ENCODE measurements at regions not wholly inside any gene's neighbourhood (a gene's known extent, or its start where the extent isn't known, plus 50 kb on each side); places are given as distances from the start of the nearest gene placed in this dataset.
A peak's percentile ranks its signal among the peaks of the same experiment; 100 is the strongest.

DNA sequence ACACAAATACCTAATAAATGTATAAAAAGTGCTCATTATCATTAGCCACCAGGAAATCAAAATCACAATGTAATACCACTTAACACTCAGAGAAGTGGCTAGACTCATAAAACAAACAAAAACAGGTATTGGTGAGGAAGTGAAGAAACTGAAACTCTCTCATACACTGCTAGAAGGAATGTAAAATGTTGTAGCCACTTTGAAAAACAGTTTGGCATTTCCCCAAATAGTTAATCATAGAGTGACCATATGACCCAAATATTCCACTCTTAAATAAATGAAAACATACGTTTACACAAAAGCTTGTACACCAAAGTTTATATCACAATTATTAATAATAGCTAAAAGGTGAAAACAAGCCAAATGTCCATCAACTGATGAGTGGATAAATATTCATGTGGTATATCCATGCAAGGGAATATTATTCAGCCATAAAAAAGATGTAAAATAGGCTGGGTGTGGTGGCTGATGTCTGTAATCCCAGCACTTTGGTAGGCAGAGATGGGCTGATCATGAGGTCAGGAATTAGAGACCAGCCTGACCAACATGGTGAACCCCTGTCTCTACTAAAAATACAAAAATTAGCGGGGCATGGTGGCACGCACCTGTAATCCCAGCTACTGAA, 86.2 kb upstream of the COL5A2 start:
- peak in 1 of 2 donors; percentile 84 for DNase-seq (ENCODE audit: low read depth in 2 of 2)
- H3K4me3 ChIP-seq (replicated peaks in 1 of 2; ENCODE audit: low read depth in 2 of 2, low read length in 2 of 2), result no peak overlapping the region
- no peak for TF ChIP-seq CTCF (IDR thresholded peaks at IDR 0.05; ENCODE audit: low read depth, low read length)

GRCh38 chr2:189267491-189267890, 87.9 kb upstream of the COL5A2 start:
- peak in 1 of 2 donors; percentile 66 for DNase-seq (ENCODE audit: low read depth in 2 of 2)
- H3K4me3 ChIP-seq (replicated peaks in 1 of 2; ENCODE audit: low read depth in 2 of 2, low read length in 2 of 2), result no peak overlapping the region
- TF ChIP-seq CTCF (IDR thresholded peaks at IDR 0.05; ENCODE audit: low read depth, low read length), result no peak

GRCh38 chr2:189267925-189268579, 88.5 kb upstream of the COL5A2 start:
- TF ChIP-seq CTCF (IDR thresholded peaks at IDR 0.05; ENCODE audit: low read depth, low read length), result no peak
- no peak overlapping the region for H3K4me3 ChIP-seq (replicated peaks in 1 of 2; ENCODE audit: low read depth in 2 of 2, low read length in 2 of 2)
- peak; percentile 82 to 86 for DNase-seq (ENCODE audit: low read depth in 2 of 2)

- no peak for TF ChIP-seq CTCF (IDR thresholded peaks at IDR 0.05; ENCODE audit: low read depth, low read length)
- peak in 1 of 2 donors; percentile 53 for DNase-seq (ENCODE audit: low read depth in 2 of 2)
- H3K4me3 ChIP-seq (replicated peaks in 1 of 2; ENCODE audit: low read depth in 2 of 2, low read length in 2 of 2), result no peak overlapping the region
Observed at GRCh38 chr2:189268763-189269162, 89.2 kb upstream of the COL5A2 start.

- no peak overlapping the region for H3K4me3 ChIP-seq (replicated peaks in 1 of 2; ENCODE audit: low read depth in 2 of 2, low read length in 2 of 2)
- DNase-seq (ENCODE audit: low read depth in 2 of 2), result peak in 1 of 2 donors; percentile 51
- no peak for TF ChIP-seq CTCF (IDR thresholded peaks at IDR 0.05; ENCODE audit: low read depth, low read length)
Observed at GRCh38 chr2:189273734-189274133, 94.2 kb upstream of the COL5A2 start.

- DNase-seq (ENCODE audit: low read depth in 2 of 2), result no peak
- no peak for TF ChIP-seq CTCF (IDR thresholded peaks at IDR 0.05; ENCODE audit: low read depth, low read length)
- no peak overlapping the region for H3K4me3 ChIP-seq (replicated peaks in 1 of 2; ENCODE audit: low read depth in 2 of 2, low read length in 2 of 2)
Observed at GRCh38 chr2:189274361-189274760, 94.8 kb upstream of the COL5A2 start.
